GM19372 (cell line): ENCODE measurements at regions not wholly inside any gene's neighbourhood (a gene's known extent, or its start where the extent isn't known, plus 50 kb on each side); places are given as distances from the start of the nearest gene placed in this dataset.
"Not testable (repeated sequence)": the region's sequence is repeated elsewhere in the genome, so short reads cannot be mapped to it uniquely, and the experiment has no call there.

Experiments
- ATAC-seq: cut with Tn5 transposase; IDR thresholded peaks from one replicate; pipeline ENCODE4 v1.9.1; 2021; ENCODE audit warnings: mild to moderate bottlenecking, low read depth, moderate library complexity; ENCODE audit not compliant: unreplicated experiment

GRCh38 chr11:67878666-67879065, 125.2 kb downstream of the UNC93B1 start:
- ATAC-seq: not testable (repeated sequence)

GRCh38 chr11:67877316-67877715, 126.6 kb downstream of the UNC93B1 start:
- not testable (repeated sequence) for ATAC-seq

GRCh38 chr11:67873223-67873622, 130.7 kb downstream of the UNC93B1 start:
- not testable (repeated sequence) for ATAC-seq

GRCh38 chr11:67871168-67871567, 132.7 kb downstream of the UNC93B1 start:
- ATAC-seq: not testable (repeated sequence)

- not testable (repeated sequence) for ATAC-seq
Measured at GRCh38 chr11:67862896-67863295, 141.0 kb downstream of the UNC93B1 start.

GRCh38 chr11:67859513-67860161, 144.3 kb downstream of the UNC93B1 start:
- not testable (repeated sequence) for ATAC-seq

GRCh38 chr11:67850747-67851146, 153.2 kb downstream of the UNC93B1 start:
- ATAC-seq: not testable (repeated sequence)

GRCh38 chr11:67849766-67850165, 154.1 kb downstream of the UNC93B1 start:
- ATAC-seq: not testable (repeated sequence)

GRCh38 chr11:67847896-67848875, 155.7 kb downstream of the UNC93B1 start:
- ATAC-seq: not testable (repeated sequence)

GRCh38 chr11:67846303-67846702, 157.6 kb downstream of the UNC93B1 start:
- not testable (repeated sequence) for ATAC-seq

- ATAC-seq: not testable (repeated sequence)
Measured at GRCh38 chr11:67845296-67845695, 158.6 kb downstream of the UNC93B1 start.

- ATAC-seq: not testable (repeated sequence)
Measured at GRCh38 chr11:67840599-67840998, 163.3 kb downstream of the UNC93B1 start.

- ATAC-seq: not testable (repeated sequence)
Measured at GRCh38 chr11:67830152-67830551, 155.7 kb upstream of the ALDH3B2 start.

- ATAC-seq: not testable (repeated sequence)
Measured at GRCh38 chr11:67826951-67827296, 152.5 kb upstream of the ALDH3B2 start.

- ATAC-seq: not testable (repeated sequence)
Measured at GRCh38 chr11:67826028-67826950, 151.9 kb upstream of the ALDH3B2 start.

GRCh38 chr11:67824861-67825260, 150.4 kb upstream of the ALDH3B2 start:
- not testable (repeated sequence) for ATAC-seq

- ATAC-seq: no peak
Measured at GRCh38 chr11:67820081-67820480, 145.7 kb upstream of the ALDH3B2 start.

- ATAC-seq: not testable (repeated sequence)
Measured at GRCh38 chr11:67817558-67817957, 143.1 kb upstream of the ALDH3B2 start.

- ATAC-seq: not testable (repeated sequence)
Measured at GRCh38 chr11:67809301-67809700, 134.9 kb upstream of the ALDH3B2 start.

- not testable (repeated sequence) for ATAC-seq
Measured at GRCh38 chr11:67807896-67808295, 133.5 kb upstream of the ALDH3B2 start.
